ENCODE measurements at regions not wholly inside any gene's neighbourhood (a gene's known extent, or its start where the extent isn't known, plus 50 kb on each side); places are given as distances from the start of the nearest gene placed in this dataset.
"Not testable (repeated sequence)": the region's sequence is repeated elsewhere in the genome, so short reads cannot be mapped to it uniquely, and the experiment has no call there.

DNA sequence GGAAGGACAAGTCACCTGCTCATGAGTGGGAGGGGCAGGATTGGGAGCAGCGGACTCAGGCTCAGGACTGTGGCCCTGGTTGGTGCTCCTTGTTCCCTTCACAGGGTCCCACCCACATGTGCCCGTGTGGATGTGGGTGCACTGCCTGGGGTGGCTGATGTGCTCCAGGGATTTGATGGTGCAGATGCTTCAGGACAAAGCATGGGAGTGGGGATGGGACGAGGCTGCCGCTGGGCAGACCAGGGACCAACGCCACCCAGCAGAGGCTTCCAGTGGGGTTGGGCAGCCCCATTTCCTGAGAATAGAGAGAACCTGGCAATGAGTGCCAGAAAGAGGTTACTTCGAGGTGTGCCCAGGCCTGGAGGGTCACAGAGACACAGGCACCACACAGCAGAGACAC lies 65.5 kb upstream of the IGLL5 start:
- no peak for DNase-seq (ENCODE audit: low spot score in 2 of 2)
- H3K9me3 ChIP-seq = no peaks in the 10 kb centered on the region
- TF ChIP-seq, protein P1, sequence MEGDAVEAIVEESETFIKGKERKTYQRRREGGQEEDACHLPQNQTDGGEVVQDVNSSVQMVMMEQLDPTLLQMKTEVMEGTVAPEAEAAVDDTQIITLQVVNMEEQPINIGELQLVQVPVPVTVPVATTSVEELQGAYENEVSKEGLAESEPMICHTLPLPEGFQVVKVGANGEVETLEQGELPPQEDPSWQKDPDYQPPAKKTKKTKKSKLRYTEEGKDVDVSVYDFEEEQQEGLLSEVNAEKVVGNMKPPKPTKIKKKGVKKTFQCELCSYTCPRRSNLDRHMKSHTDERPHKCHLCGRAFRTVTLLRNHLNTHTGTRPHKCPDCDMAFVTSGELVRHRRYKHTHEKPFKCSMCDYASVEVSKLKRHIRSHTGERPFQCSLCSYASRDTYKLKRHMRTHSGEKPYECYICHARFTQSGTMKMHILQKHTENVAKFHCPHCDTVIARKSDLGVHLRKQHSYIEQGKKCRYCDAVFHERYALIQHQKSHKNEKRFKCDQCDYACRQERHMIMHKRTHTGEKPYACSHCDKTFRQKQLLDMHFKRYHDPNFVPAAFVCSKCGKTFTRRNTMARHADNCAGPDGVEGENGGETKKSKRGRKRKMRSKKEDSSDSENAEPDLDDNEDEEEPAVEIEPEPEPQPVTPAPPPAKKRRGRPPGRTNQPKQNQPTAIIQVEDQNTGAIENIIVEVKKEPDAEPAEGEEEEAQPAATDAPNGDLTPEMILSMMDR (IDR thresholded peaks at IDR 0.05) = no peak
- H3K4me1 ChIP-seq = no peaks in the 10 kb centered on the region
- no peak overlapping the region for H3K4me3 ChIP-seq
- intact Hi-C loops (cut with DNase I) = no loop called here
- H3K27me3 ChIP-seq = no peaks in the 10 kb centered on the region
- H3K36me3 ChIP-seq = no peaks in the 10 kb centered on the region
- H3K27ac ChIP-seq = no peak overlapping the region

DNA sequence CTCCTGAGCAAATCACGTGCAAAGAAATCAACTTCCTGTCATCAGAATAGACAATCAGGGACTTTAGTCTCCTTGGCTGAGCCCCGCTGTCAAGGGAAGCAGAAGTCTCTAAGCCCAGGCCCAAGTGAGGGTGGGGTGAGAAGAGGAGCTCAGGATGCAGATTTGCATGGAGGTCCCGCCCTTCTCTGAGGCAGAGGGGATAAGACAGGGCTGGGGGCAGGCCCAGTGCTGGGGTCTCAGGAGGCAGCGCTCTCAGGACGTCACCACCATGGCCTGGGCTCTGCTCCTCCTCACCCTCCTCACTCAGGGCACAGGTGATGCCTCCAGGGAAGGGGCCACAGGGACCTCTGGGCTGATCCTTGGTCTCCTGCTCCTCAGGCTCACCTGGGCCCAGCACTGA lies 65.1 kb upstream of the IGLL5 start:
- H3K27me3 ChIP-seq; H3K4me1 ChIP-seq; H3K9me3 ChIP-seq; H3K4me3 ChIP-seq; H3K27ac ChIP-seq; intact Hi-C loops (cut with DNase I); H3K36me3 ChIP-seq; DNase-seq (ENCODE audit: low spot score in 2 of 2): not testable (repeated sequence)

DNA sequence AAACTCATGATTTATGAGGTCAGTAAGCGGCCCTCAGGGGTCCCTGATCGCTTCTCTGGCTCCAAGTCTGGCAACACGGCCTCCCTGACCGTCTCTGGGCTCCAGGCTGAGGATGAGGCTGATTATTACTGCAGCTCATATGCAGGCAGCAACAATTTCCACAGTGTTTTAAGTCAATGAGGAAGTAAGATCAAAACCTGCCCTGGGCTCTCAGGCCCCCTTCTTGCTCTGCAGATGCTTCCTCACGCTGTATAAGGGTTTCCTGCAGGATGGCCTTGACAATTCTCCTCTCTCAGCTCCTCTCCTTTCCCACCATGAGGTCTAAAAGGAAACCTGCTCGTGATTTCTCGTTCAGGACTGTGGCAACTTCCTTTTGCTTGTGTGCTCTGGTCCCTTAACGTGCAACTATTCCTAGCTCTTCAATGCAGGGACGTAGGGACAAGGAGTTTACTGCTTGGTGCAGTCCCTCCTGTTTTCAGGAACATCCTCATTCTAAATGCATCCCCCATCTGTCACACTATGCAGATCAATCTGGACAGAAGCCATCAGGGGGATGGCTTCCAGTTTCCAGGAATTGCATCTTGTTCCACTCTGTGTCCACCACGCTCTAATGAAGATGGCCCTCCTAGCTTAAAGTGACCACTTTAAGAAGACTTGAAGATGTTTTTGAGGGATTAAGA lies 64.3 kb upstream of the IGLL5 start:
- intact Hi-C loops (cut with DNase I) = no loop called here
- Histone ChIP-seq H3K36me3 (no peaks in the 10 kb centered on the region), H3K27ac (no peak overlapping the region), H3K4me3 (no peak overlapping the region), H3K9me3 (no peaks in the 10 kb centered on the region), H3K4me1 (no peaks in the 10 kb centered on the region), H3K27me3 (no peaks in the 10 kb centered on the region)
- DNase-seq (ENCODE audit: low spot score in 2 of 2) = no peak
- TF ChIP-seq, protein P1 (IDR thresholded peaks at IDR 0.05) = no peak

DNA sequence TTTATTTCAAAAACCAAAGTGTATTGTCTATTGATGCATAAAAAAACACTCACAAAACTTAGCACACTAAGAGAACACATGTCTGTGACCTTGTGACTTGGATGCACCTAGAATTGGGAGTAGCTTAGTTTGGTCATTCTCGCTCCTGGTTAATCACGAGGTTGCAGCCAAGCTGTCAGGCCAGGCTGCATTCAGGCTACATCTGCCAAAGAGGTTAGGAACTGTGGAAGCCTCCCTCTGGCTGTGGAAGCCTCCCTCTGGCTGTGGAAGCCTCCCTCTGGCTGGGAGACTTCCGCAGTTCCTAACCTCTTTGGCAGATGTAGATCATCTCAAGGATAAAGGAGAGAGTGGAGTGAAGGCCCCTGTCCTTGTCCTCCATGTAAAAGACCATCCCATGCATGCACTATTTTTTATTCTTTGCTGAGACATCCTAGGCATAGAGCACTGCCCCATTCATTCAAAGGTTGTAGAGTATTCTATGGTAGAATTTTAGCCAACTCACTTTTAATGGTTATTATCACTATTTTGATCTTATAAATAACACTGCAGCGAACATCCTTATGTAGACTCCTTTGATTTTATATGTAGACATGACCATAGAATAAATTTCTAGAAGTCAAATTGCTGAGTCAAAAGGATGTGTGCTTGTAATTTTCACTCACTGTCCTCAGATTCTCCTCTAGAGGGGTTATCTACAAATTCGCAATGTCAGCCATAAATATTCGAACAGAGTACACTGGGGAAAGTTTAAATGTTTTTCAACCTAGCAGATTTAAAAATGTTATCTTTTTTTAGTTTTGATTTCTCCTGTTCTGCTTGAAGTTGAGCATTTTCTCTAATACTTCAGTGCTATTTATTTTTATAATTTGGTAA lies 63.0 kb upstream of the IGLL5 start:
- intact Hi-C loops (cut with DNase I) = no loop called here
- Histone ChIP-seq H3K27ac (no peak overlapping the region), H3K4me1 (no peaks in the 10 kb centered on the region), H3K4me3 (no peak overlapping the region), H3K9me3 (no peaks in the 10 kb centered on the region), H3K36me3 (no peaks in the 10 kb centered on the region), H3K27me3 (no peaks in the 10 kb centered on the region)
- TF ChIP-seq, protein P1 (IDR thresholded peaks at IDR 0.05) = no peak
- no peak for DNase-seq (ENCODE audit: low spot score in 2 of 2)

DNA sequence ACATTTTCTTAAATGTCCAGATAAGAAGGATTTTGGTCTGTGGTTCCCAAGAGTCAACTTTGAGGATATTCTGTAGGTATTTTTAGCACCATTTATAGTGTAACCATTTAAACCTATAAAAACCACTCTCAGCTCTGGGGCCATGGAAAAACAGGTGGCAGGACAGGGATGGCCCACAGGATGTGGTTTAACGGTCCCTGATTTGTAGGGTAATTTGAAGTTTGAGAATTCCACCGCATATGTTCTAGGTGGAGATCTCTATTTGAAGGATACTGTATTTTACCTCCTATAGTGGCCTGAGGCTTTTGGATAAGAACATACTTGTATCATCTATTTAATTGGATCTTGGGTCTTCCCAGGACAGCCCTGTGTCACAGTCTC lies 62.4 kb upstream of the IGLL5 start:
- intact Hi-C loops (cut with DNase I) = no loop called here
- no peaks in the 10 kb centered on the region for H3K4me1 ChIP-seq
- H3K27ac ChIP-seq = no peak overlapping the region
- no peak overlapping the region for H3K4me3 ChIP-seq
- no peaks in the 10 kb centered on the region for H3K9me3 ChIP-seq
- H3K27me3 ChIP-seq = no peaks in the 10 kb centered on the region
- DNase-seq (ENCODE audit: low spot score in 2 of 2) = no peak
- no peaks in the 10 kb centered on the region for H3K36me3 ChIP-seq
- TF ChIP-seq, protein P1 (IDR thresholded peaks at IDR 0.05) = no peak

DNA sequence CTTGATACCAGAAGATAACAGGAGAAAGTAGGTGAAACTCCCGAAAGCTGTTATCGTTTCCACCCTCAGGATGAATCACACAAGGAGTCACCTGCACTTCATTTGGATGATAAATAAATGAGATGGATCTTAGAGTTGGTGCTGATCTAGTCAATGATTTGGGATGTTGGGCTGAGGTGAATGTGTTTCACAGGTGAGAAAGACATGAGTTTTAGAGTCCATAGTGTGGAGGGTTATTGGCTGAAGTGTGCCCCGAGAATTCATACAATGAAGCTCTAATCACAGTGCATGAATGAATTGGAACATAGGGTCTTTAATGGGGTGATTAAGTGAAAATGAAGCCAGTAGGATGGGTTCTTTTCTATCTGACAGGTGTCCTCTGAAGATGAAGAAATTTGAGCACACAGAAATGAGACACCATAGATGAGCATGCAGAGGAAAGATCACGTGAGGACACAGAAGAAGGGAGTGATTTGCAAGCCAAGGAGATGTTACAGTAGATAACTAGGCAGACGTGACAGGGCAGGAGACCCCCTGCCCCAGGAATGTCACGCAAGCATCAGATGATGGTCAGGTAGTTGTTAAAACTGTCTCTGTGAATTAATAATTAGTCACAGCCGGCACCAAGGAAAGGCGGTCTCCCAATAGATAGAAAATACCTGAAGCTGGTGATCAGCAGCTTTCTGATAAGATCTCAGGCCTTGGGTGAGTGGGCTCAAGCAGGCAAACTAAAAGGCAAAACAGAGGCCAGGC lies 60.3 kb upstream of the IGLL5 start:
- no peaks in the 10 kb centered on the region for H3K9me3 ChIP-seq
- DNase-seq (ENCODE audit: low spot score in 2 of 2) = no peak
- H3K36me3 ChIP-seq = no peaks in the 10 kb centered on the region
- intact Hi-C loops (cut with DNase I) = no loop called here
- H3K4me1 ChIP-seq = no peaks in the 10 kb centered on the region
- no peaks in the 10 kb centered on the region for H3K27me3 ChIP-seq
- H3K4me3 ChIP-seq = no peak overlapping the region
- TF ChIP-seq, protein P1 (IDR thresholded peaks at IDR 0.05) = no peak
- no peak overlapping the region for H3K27ac ChIP-seq

All from ascending aorta (tissue), 2 donors.